RWPE1 (cell line): ENCODE measurements at regions not wholly inside any gene's neighbourhood (a gene's known extent, or its start where the extent isn't known, plus 50 kb on each side); places are given as distances from the start of the nearest gene placed in this dataset.
"Not testable (repeated sequence)": the region's sequence is repeated elsewhere in the genome, so short reads cannot be mapped to it uniquely, and the experiment has no call there.

Experiments used
- CTCF ChIA-PET: fragments of 350-600 bp; sonication (Branson Sonifier 250); formaldehyde crosslinking; extraction: SDS; loops from one replicate; lab custom pipeline; 2021; lab: Yijun Ruan, JAX
- POLR2A ChIA-PET: fragments of 400-600 bp; formaldehyde crosslinking; extraction: SDS; loops from one replicate; lab custom pipeline; 2020; ENCODE audit warnings: antibody characterized with exemption; ENCODE audit not compliant: low non-redundant PET; lab: Yijun Ruan, JAX
- DNase-seq: peaks from one replicate; pipeline ENCODE4 v3.0.0; 2012; ENCODE audit warnings: low spot score
- H3K27ac ChIP-seq: fragments of 450-650 bp; 2 replicates; pipeline ENCODE4 v1.5.1; 2017

- H3K27ac ChIP-seq, POLR2A ChIA-PET, DNase-seq, CTCF ChIA-PET: not testable (repeated sequence)
Observed at GRCh38 chr5:177941386-177941785, 54.7 kb downstream of the PROP1 start.

DNA sequence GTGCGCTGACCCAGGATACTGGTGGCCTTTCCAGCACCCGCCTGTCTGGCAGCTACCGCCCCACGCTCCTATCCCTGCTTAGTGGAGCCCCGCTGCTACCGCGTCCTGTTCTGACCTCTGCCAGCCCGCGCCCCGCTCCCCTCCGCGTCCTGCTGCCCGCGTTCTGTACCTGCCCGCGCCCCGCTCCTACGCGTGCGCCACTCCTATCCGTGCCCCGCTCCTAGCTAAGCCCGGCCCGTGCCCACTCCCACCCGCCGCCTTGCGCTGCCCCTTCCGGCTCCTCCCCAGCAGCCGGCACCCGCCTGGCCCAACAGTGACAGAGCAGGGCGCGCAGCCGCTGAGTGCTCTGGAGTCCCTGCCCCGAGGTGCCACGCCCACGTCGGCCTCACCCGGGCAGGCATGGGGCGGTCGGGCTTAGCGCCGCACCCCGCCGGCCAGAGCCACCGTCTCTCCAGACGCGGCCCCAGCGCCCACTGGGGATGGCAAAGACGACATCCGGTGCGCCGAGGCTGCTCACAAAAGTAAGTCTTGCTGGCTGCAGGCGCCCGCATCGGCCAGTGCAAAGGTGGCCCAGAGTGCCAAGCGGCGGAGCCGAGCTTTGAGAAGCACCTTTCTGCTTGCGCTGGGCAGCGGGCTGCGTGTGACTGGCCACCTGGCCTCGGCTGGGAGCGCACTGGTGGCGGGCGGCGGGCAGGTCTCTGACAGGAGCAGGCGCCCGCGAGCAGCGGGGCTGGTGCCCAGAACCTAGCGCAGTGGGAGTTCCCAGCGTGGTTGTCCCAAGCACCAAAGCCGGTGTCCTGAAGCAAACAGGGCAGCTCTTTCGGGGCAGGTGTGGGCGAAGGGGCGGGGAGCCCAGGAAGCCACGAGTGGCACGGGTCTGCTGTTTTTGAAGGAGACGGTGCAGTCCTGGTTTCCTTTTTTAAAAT is 56.5 kb downstream of the PROP1 start:
- CTCF ChIA-PET, result interaction anchor here (0.6 kb wide), 1 partner anchor 1127 kb away, joined by 3 read pairs; no protein-coding TSS in a partner anchor
- POLR2A ChIA-PET, DNase-seq, H3K27ac ChIP-seq: not testable (repeated sequence)

DNA sequence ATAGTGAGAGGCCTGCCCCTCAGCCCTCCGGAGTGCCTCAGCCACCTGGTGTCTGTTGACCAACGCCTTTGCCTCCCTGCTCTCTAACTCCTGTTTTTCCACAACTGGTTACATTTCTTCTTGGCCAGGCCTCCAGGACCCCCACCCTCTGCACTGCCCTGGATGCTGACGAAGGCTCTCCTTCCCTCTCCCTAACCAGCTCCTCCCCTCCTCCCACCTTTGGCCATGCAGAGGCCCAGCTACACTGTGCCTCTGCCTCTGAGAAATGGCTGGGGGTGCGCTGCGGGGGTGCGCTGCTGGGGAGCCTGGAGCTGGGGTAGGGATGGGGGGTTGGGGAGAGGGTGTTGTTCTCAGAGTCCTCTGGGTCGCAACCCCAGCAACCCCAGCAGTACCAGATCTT is 57.3 kb downstream of the PROP1 start:
- POLR2A ChIA-PET, DNase-seq, H3K27ac ChIP-seq: not testable (repeated sequence)
- CTCF ChIA-PET, result interaction anchor here (0.6 kb wide), 1 partner anchor 1126 kb away, joined by 3 read pairs; no protein-coding TSS in a partner anchor

DNA sequence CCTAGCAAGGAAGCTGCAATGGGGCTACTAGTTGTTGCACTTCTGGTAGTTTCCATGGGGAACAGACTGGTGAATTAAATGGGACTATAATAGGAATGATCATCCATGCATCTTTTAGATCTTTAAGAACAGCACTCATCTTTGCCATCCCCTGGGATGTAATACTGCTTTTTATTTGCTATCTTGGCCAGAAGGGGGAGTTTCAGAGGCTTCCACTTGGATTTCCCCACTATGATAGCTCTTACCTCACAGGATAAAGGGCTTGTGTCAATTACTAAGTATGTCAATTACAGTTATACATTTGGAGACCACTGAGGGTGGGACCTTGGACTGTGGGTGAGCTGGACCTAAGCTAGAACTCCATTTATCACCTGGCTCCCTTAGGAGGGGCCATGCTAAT is 61.8 kb downstream of the PROP1 start:
- POLR2A ChIA-PET, CTCF ChIA-PET, DNase-seq, H3K27ac ChIP-seq: not testable (repeated sequence)

DNA sequence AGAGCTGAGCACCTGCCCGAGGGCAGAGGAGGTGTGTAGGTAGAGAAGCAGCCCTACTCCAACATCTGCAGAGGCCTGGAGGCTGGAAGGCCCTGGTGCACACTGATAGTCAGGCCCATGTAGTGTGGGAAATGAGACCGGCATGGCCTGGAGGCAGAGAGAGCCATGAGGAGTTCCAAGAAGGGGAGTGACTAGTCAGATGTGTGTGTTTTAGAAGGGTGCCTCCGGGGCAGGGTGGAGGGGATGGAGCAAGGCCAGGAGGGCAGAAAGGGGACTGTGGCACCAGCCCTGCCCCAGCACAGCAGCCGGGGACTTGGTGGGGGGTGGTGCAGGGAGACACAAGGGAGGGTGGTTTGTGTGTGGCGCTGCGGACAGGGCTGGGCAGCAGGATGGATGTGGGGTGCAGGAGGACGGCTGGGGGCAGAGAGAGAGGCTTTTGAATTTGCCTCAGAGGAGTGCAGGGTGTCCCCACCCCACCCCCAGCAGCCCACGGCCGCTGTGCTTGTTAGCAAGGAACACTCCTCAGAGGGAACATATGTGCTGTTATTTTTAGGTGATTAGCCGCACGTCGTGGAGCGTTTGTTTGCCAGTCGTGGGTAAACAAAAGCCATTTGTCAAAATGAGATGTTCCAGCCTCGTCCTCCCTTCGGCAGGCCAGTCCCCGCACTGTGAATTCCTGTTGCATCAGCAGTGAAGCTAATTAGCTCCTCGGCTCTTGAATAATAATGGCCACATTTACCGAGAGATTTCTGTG is 65.6 kb downstream of the PROP1 start:
- H3K27ac ChIP-seq, CTCF ChIA-PET, DNase-seq, POLR2A ChIA-PET: not testable (repeated sequence)

DNA sequence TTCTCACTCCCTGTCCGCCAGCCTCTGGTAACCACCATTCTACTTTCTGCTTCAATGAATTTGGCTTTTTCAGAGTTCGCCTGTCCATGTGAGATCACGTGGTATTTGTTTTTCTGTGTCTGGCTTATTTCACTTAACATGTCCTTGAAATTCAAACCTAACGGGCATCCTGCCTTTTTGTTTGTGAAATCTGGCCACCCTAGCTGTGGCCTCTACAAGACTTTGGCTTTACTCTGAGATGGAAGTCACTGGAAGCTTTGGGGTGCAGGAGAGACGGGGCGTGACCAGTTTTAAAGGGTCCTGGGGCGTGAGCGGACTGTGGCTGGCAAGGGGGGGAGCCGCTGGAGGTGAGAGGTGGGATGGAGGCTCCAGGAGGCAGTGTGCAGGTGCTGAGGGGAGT is 66.4 kb downstream of the PROP1 start:
- CTCF ChIA-PET, H3K27ac ChIP-seq, DNase-seq, POLR2A ChIA-PET: not testable (repeated sequence)

GRCh38 chr5:177927500-177927899 is 68.5 kb downstream of the PROP1 start:
- CTCF ChIA-PET, H3K27ac ChIP-seq, DNase-seq, POLR2A ChIA-PET: not testable (repeated sequence)

DNA sequence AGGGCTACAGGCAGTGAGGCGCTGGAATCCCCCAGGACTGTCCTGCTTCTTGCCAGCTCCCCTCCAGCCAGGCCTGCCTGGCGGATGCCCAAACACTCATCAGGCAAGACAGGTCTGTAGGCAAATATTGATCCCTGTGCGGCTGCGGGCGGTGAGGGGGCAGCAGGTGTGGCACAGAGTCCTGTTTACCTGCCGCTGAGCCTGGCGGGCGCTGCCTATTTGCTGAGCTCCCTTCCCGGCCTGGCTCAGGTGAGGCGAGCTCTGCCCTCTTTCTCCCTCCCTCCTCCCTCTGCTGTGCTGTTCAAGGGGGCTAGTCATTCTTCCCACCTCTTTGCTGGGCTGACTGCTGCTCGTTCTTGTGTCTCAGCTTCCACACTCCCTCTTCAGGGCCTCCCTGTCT is 71.5 kb downstream of the PROP1 start:
- H3K27ac ChIP-seq, CTCF ChIA-PET, POLR2A ChIA-PET, DNase-seq: not testable (repeated sequence)

GRCh38 chr5:177923837-177924236 is 72.2 kb downstream of the PROP1 start:
- H3K27ac ChIP-seq, CTCF ChIA-PET, DNase-seq, POLR2A ChIA-PET: not testable (repeated sequence)

GRCh38 chr5:177923189-177923588 is 72.9 kb downstream of the PROP1 start:
- POLR2A ChIA-PET, H3K27ac ChIP-seq, DNase-seq, CTCF ChIA-PET: not testable (repeated sequence)

DNA sequence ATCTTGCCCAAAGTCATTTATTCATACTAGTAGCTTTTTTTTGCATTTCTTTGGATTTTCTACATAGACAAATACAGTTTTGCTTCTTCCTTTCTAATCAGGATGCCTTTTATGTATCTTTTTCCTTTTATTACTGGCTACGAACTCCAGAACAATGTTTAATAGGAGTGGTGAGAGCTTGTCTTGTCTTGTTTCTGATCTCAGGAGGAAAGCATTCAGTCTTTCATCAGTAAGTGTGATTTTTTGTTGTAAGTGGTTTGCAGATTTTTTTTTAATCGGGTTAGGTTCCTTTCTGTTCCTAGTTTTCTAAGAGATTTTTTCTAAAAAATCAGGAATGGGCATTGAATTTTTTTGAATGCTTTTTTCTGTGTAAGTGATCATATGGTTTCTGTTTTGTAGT is 86.8 kb downstream of the PROP1 start:
- H3K27ac ChIP-seq, DNase-seq, POLR2A ChIA-PET, CTCF ChIA-PET: not testable (repeated sequence)

DNA sequence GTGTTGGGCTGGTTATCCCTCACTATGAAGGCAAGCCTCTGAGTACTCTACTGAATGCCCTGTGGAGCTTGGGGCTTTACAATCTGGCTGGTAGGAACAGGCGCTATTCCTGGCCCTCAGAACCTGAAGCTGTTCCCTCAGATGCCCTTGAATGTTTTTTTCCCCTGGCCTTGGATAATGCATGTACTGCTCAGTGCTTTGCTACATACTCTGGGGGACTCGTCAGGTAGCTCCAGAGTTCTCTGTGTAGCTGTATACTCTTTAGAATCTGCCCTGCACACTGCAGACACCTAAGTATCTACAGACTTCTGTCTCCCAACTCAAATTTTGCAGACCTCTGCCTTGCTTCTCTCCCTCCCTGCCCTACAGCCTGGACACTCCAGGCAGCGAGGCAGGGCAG is 93.2 kb downstream of the PROP1 start:
- H3K27ac ChIP-seq, DNase-seq, POLR2A ChIA-PET, CTCF ChIA-PET: not testable (repeated sequence)

GRCh38 chr5:177900066-177900465 is 96.0 kb downstream of the PROP1 start:
- DNase-seq, POLR2A ChIA-PET, CTCF ChIA-PET, H3K27ac ChIP-seq: not testable (repeated sequence)

DNA sequence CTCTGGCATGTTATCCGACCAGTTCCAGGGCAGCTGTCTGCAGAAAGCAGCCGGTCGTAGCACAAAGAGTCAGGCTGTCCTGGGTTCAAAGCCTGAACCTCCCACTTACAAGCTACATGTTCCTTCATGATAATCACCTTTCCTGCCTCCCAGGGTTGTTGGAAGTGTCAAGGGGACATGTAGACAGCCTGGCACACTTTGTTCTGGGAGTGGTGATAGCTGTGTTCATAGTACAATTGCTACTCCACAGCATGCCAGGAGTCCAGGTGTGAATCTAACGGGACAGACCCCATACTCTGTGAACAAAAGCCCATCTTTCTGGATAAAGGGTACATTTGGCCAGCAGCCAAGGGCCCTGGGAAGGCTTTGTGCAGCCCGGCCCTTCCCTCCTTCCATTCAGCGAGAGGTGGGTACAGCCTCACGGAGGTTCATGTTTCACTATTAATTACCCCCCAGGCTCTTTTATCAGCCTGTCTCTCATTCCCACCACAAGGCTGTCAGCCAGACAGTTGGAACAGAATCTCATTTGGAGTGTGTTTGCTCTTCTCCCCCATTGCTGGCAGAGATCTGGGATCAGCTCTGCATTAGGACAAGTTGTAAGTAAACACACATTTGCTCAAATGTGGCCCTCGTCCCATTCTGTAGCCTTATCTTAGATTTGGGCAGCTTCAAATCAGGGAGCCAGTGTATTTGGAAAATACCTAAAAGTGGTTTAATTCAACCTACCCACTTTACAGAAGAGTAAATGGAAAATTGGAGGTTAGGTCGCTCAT is 101.2 kb downstream of the PROP1 start:
- CTCF ChIA-PET, POLR2A ChIA-PET, H3K27ac ChIP-seq, DNase-seq: not testable (repeated sequence)

GRCh38 chr5:177892357-177892665 is 103.7 kb downstream of the PROP1 start:
- POLR2A ChIA-PET, CTCF ChIA-PET, DNase-seq: not testable (repeated sequence)

DNA sequence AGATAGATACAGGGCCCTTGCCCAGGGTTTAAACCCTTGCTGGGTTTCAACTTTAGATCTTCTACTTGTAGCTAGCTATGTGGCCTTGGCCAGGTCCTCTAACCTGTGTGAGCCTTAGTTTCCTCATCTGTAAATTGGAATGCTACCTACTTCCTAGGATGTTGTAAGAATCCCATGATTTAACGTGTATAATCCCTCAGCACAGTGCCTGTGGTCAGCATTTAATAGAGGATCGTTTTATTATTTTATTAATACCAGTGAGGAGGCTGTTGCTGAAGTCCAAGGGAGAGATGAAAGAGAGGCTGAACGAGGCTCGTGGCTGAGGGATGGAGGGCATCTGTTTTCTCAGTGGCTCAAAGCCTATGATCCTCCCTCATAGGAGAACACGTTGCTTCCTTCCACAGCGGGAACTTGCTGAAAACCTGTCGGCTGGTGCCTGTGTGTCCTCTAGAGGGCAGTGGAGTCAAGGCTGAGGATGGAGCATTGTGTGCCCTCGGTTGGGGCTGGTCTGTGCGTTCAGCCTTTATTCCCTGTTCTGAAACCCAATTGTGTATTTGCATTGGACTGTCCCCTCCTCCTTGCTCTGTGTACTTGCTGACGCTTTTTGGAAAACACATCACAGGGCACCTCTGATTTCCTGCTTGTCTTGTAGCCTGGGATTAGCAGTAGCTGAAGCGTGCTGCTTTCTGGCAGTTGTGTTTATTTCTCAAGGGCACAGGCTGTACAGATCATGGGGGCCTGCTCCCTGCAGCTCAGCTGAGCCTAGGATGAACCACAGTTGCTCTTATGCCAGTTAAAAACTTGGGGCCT is 104.3 kb downstream of the PROP1 start:
- CTCF ChIA-PET, result interaction anchor here (0.7 kb wide), 1 partner anchor 166 kb away, joined by 3 read pairs; no protein-coding TSS in a partner anchor
- POLR2A ChIA-PET, H3K27ac ChIP-seq, DNase-seq: not testable (repeated sequence)

More at GRCh38 chr5:177892357-177892665, 103.7 kb downstream of the PROP1 start:
- H3K27ac ChIP-seq, result not testable (repeated sequence)
